ENCODE measurements at regions not wholly inside any gene's neighbourhood (a gene's known extent, or its start where the extent isn't known, plus 50 kb on each side); places are given as distances from the start of the nearest gene placed in this dataset.
"Not testable (repeated sequence)": the region's sequence is repeated elsewhere in the genome, so short reads cannot be mapped to it uniquely, and the experiment has no call there.

- DNase-seq: no peak
Measured at GRCh38 chr4:11895766-11896165, 467.1 kb upstream of the HS3ST1 start.

GRCh38 chr4:11894977-11895376, 466.3 kb upstream of the HS3ST1 start:
- DNase-seq: no peak

GRCh38 chr4:11894221-11894620, 465.5 kb upstream of the HS3ST1 start:
- DNase-seq: no peak

- DNase-seq: no peak
Measured at GRCh38 chr4:11889099-11889498, 460.4 kb upstream of the HS3ST1 start.

GRCh38 chr4:11881947-11882346, 453.3 kb upstream of the HS3ST1 start:
- DNase-seq: no peak

GRCh38 chr4:11881364-11881763, 452.7 kb upstream of the HS3ST1 start:
- DNase-seq: no peak

- no peak for DNase-seq
Measured at GRCh38 chr4:11878241-11878640, 449.5 kb upstream of the HS3ST1 start.

GRCh38 chr4:11876104-11876503, 447.4 kb upstream of the HS3ST1 start:
- DNase-seq: no peak

- DNase-seq: no peak
Measured at GRCh38 chr4:11869191-11869870, 440.6 kb upstream of the HS3ST1 start.

- no peak for DNase-seq
Measured at GRCh38 chr4:11866391-11866790, 437.7 kb upstream of the HS3ST1 start.

GRCh38 chr4:11860996-11861395, 432.3 kb upstream of the HS3ST1 start:
- DNase-seq: no peak

- DNase-seq: no peak
Measured at GRCh38 chr4:11857881-11858280, 429.2 kb upstream of the HS3ST1 start.

GRCh38 chr4:11847167-11847566, 418.5 kb upstream of the HS3ST1 start:
- no peak for DNase-seq

GRCh38 chr4:11843927-11844326, 415.2 kb upstream of the HS3ST1 start:
- DNase-seq: no peak

- DNase-seq: no peak
Measured at GRCh38 chr4:11843340-11843739, 414.6 kb upstream of the HS3ST1 start.

GRCh38 chr4:11842620-11843263, 414.0 kb upstream of the HS3ST1 start:
- DNase-seq: no peak

- DNase-seq: no peak
Measured at GRCh38 chr4:11839889-11840288, 411.2 kb upstream of the HS3ST1 start.

GRCh38 chr4:11831739-11832138, 403.0 kb upstream of the HS3ST1 start:
- no peak for DNase-seq

- DNase-seq: no peak
Measured at GRCh38 chr4:11824566-11824965, 395.9 kb upstream of the HS3ST1 start.

GRCh38 chr4:11821772-11822430, 393.2 kb upstream of the HS3ST1 start:
- no peak for DNase-seq

GRCh38 chr4:11817088-11817487, 388.4 kb upstream of the HS3ST1 start:
- DNase-seq: no peak

GRCh38 chr4:11814758-11815157, 386.1 kb upstream of the HS3ST1 start:
- DNase-seq: no peak

- no peak for DNase-seq
Measured at GRCh38 chr4:11813951-11814446, 385.3 kb upstream of the HS3ST1 start.

- DNase-seq: not testable (repeated sequence)
Measured at GRCh38 chr4:11811521-11811920, 382.8 kb upstream of the HS3ST1 start.
